GM06990 (cell line): ENCODE measurements at regions not wholly inside any gene's neighbourhood (a gene's known extent, or its start where the extent isn't known, plus 50 kb on each side); places are given as distances from the start of the nearest gene placed in this dataset.

Source experiments
- DNase-seq: peaks from one replicate; pipeline ENCODE4 v3.0.0-alpha.2; 2011; ENCODE audit not compliant: insufficient read length; ENCODE audit errors: extremely low read depth
- H3K27me3 ChIP-seq: replicated peaks from 2 replicates; pipeline ENCODE4 v1.6.0; 2011; ENCODE audit warnings: low read length; ENCODE audit not compliant: control insufficient read depth, insufficient read depth
- H3K36me3 ChIP-seq: 2 replicates; pipeline ENCODE4 v1.5.1; 2011; ENCODE audit warnings: low read length; ENCODE audit not compliant: control insufficient read depth, insufficient read depth
- H3K4me3 ChIP-seq: replicated peaks from 2 replicates; pipeline ENCODE4 v1.5.1; 2011; ENCODE audit warnings: low read depth, mild to moderate bottlenecking, control low read depth, low read length
- TF ChIP-seq, protein P1 (sequence below): IDR thresholded peaks from 2 replicates; pipeline ENCODE4 v1.5.1; 2011; ENCODE audit warnings: low read length, control low read depth, mild to moderate bottlenecking, inconsistent platforms; ENCODE audit not compliant: insufficient read depth, poor library complexity, severe bottlenecking

DNA sequence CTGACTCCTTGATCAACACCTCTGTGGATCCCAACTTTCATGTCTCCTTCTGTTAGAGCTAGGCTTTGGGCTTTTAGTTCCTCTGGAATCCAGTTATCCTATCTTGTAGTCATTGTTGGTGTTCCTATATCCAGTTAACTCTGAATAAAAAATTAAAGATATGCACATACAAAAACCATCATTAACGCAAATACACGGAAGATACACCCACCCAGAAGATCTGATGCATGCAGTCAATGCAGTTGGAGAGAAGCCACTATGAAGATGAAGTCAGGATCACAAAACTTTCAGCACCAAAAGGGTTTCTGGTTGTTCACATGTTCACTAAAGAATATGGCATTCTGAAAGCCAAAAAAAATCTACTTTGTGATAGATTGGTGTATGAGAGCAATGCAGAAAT is 123.6 kb upstream of the LHX8 start:
- Histone ChIP-seq H3K4me3 (no peak overlapping the region), H3K27me3 (no peaks in the 10 kb centered on the region), H3K36me3 (no peaks in the 10 kb centered on the region)
- TF ChIP-seq, protein P1, sequence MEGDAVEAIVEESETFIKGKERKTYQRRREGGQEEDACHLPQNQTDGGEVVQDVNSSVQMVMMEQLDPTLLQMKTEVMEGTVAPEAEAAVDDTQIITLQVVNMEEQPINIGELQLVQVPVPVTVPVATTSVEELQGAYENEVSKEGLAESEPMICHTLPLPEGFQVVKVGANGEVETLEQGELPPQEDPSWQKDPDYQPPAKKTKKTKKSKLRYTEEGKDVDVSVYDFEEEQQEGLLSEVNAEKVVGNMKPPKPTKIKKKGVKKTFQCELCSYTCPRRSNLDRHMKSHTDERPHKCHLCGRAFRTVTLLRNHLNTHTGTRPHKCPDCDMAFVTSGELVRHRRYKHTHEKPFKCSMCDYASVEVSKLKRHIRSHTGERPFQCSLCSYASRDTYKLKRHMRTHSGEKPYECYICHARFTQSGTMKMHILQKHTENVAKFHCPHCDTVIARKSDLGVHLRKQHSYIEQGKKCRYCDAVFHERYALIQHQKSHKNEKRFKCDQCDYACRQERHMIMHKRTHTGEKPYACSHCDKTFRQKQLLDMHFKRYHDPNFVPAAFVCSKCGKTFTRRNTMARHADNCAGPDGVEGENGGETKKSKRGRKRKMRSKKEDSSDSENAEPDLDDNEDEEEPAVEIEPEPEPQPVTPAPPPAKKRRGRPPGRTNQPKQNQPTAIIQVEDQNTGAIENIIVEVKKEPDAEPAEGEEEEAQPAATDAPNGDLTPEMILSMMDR: no peak
- no peak for DNase-seq

GRCh38 chr1:75014250-75014649 is 119.9 kb upstream of the LHX8 start:
- no peaks in the 10 kb centered on the region for H3K36me3 ChIP-seq
- TF ChIP-seq, protein P1: no peak

DNA sequence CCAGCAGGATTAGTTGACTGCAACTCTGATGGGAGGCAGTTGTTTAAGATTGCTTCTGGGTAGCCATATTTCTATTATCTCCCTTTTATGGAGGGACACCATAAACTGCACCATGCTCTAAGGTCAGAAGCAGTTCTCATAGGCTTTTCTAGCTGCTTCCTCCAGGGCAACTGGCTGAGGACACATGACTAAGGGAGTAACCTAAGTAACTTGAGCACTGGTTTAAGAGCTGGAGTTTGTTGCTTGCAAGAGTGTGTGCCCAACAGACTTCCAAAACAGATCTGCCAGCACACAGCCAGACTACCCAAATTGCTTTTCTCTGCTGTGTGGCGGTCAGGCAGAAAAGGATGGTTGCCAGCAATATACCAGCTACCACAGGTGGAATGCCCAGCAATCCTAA is 111.2 kb upstream of the LHX8 start:
- Histone ChIP-seq H3K27me3 (no peaks in the 10 kb centered on the region), H3K36me3 (no peaks in the 10 kb centered on the region), H3K4me3 (no peak overlapping the region)
- no peak for DNase-seq
- TF ChIP-seq, protein P1: no peak

More at GRCh38 chr1:75014250-75014649, 119.9 kb upstream of the LHX8 start:
- Histone ChIP-seq H3K4me3 (no peak overlapping the region), H3K27me3 (no peaks in the 10 kb centered on the region)
- no peak for DNase-seq

GRCh38 chr1:75034376-75034775 is 99.8 kb upstream of the LHX8 start:
- no peaks in the 10 kb centered on the region for H3K27me3 ChIP-seq
- no peaks in the 10 kb centered on the region for H3K36me3 ChIP-seq
- TF ChIP-seq, protein P1: no peak
- no peak for DNase-seq
- no peak overlapping the region for H3K4me3 ChIP-seq

GRCh38 chr1:75035536-75035935 is 98.7 kb upstream of the LHX8 start:
- H3K27me3 ChIP-seq: no peaks in the 10 kb centered on the region
- DNase-seq: no peak
- TF ChIP-seq, protein P1: no peak
- H3K4me3 ChIP-seq: no peak overlapping the region
- H3K36me3 ChIP-seq: no peaks in the 10 kb centered on the region

DNA sequence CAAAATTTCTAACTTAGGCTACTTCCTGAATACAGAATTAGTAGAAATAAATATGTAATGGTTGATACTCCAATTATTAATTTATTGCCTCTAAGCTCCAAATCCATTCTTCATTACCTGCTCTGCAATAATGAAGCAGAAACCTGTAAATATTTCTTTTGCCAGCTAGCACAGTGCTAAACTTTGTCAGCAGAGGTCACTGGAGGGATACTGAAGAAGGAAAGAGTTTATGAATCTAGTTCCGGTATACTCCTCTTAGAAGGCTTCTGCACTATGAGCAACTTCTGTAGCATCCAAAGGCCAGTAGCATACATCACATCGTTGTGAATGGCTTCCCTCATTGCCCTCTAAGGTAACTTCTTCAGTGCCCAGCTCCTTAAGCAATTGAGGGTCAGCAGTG is 81.0 kb upstream of the LHX8 start:
- DNase-seq: no peak
- TF ChIP-seq, protein P1: peak; percentile 26
- no peaks in the 10 kb centered on the region for H3K36me3 ChIP-seq
- no peak overlapping the region for H3K4me3 ChIP-seq
- H3K27me3 ChIP-seq: no peaks in the 10 kb centered on the region
